ENCODE measurements at regions not wholly inside any gene's neighbourhood (a gene's known extent, or its start where the extent isn't known, plus 50 kb on each side); places are given as distances from the start of the nearest gene placed in this dataset.

- no peak overlapping the region for H3K27ac ChIP-seq
- TF ChIP-seq FOXP2 (optimal IDR thresholded peaks at IDR 0.05; ENCODE audit: control extremely low read depth, extremely low read length, insufficient read depth) = no peak
- no peak for TF ChIP-seq EZH2 (IDR thresholded peaks at IDR 0.05)
- TF ChIP-seq POLR2AphosphoS5 (IDR thresholded peaks at IDR 0.05; ENCODE audit: borderline replicate concordance, low read depth, low read length) = no peak
- no peak overlapping the region for H3K9ac ChIP-seq (ENCODE audit: insufficient read length)
- H3K9me3 ChIP-seq (ENCODE audit: low read depth, low read length) = no peaks in the 10 kb centered on the region
- H3K36me3 ChIP-seq (ENCODE audit: insufficient read depth, low read length) = no peaks in the 10 kb centered on the region
- DNase-seq (ENCODE audit: low read depth, low spot score) = no peak
- no peak overlapping the region for H3K4me3 ChIP-seq
Observed at GRCh38 chr10:111432588-111432987, 355.8 kb downstream of the ADRA2A start.

- H3K27ac ChIP-seq = no peak overlapping the region
- no peak overlapping the region for H3K9ac ChIP-seq (ENCODE audit: insufficient read length)
- H3K4me3 ChIP-seq = no peak overlapping the region
- no peaks in the 10 kb centered on the region for H3K36me3 ChIP-seq (ENCODE audit: insufficient read depth, low read length)
- no peaks in the 10 kb centered on the region for H3K9me3 ChIP-seq (ENCODE audit: low read depth, low read length)
- no peak for DNase-seq (ENCODE audit: low read depth, low spot score)
- TF ChIP-seq FOXP2 (optimal IDR thresholded peaks at IDR 0.05; ENCODE audit: control extremely low read depth, extremely low read length, insufficient read depth) = no peak
Observed at GRCh38 chr10:111435871-111436270, 359.0 kb downstream of the ADRA2A start.

GRCh38 chr10:111439034-111439842, 362.4 kb downstream of the ADRA2A start:
- no peak overlapping the region for H3K27ac ChIP-seq
- H3K36me3 ChIP-seq (ENCODE audit: insufficient read depth, low read length) = no peaks in the 10 kb centered on the region
- no peaks in the 10 kb centered on the region for H3K9me3 ChIP-seq (ENCODE audit: low read depth, low read length)
- H3K4me3 ChIP-seq = no peak overlapping the region
- H3K9ac ChIP-seq (ENCODE audit: insufficient read length) = no peak overlapping the region
- TF ChIP-seq FOXP2 (optimal IDR thresholded peaks at IDR 0.05; ENCODE audit: control extremely low read depth, extremely low read length, insufficient read depth) (no peak), POLR2AphosphoS5 (IDR thresholded peaks at IDR 0.05; ENCODE audit: borderline replicate concordance, low read depth, low read length) (no peak), EZH2 (IDR thresholded peaks at IDR 0.05) (no peak)
- DNase-seq (ENCODE audit: low read depth, low spot score) = no peak

- Histone ChIP-seq H3K27ac (no peak overlapping the region), H3K4me3 (no peak overlapping the region), H3K9me3 (ENCODE audit: low read depth, low read length) (no peaks in the 10 kb centered on the region), H3K9ac (ENCODE audit: insufficient read length) (no peak overlapping the region), H3K36me3 (ENCODE audit: insufficient read depth, low read length) (no peaks in the 10 kb centered on the region)
- TF ChIP-seq EZH2 (IDR thresholded peaks at IDR 0.05) (no peak), POLR2AphosphoS5 (IDR thresholded peaks at IDR 0.05; ENCODE audit: borderline replicate concordance, low read depth, low read length) (no peak), FOXP2 (optimal IDR thresholded peaks at IDR 0.05; ENCODE audit: control extremely low read depth, extremely low read length, insufficient read depth) (no peak)
- DNase-seq (ENCODE audit: low read depth, low spot score) = no peak
Observed at GRCh38 chr10:111440501-111440900, 363.7 kb downstream of the ADRA2A start.

- no peak overlapping the region for H3K27ac ChIP-seq
- no peak overlapping the region for H3K4me3 ChIP-seq
- no peak for DNase-seq (ENCODE audit: low read depth, low spot score)
- no peaks in the 10 kb centered on the region for H3K9me3 ChIP-seq (ENCODE audit: low read depth, low read length)
- TF ChIP-seq FOXP2 (optimal IDR thresholded peaks at IDR 0.05; ENCODE audit: control extremely low read depth, extremely low read length, insufficient read depth) (no peak), POLR2AphosphoS5 (IDR thresholded peaks at IDR 0.05; ENCODE audit: borderline replicate concordance, low read depth, low read length) (no peak), EZH2 (IDR thresholded peaks at IDR 0.05) (no peak)
- H3K9ac ChIP-seq (ENCODE audit: insufficient read length) = no peak overlapping the region
- H3K36me3 ChIP-seq (ENCODE audit: insufficient read depth, low read length) = no peaks in the 10 kb centered on the region
Observed at GRCh38 chr10:111445667-111446066, 368.8 kb downstream of the ADRA2A start.

- H3K36me3 ChIP-seq (ENCODE audit: insufficient read depth, low read length) = no peaks in the 10 kb centered on the region
- H3K9me3 ChIP-seq (ENCODE audit: low read depth, low read length) = no peaks in the 10 kb centered on the region
- no peak overlapping the region for H3K9ac ChIP-seq (ENCODE audit: insufficient read length)
- H3K4me3 ChIP-seq = no peak overlapping the region
- TF ChIP-seq EZH2 (IDR thresholded peaks at IDR 0.05) (no peak), POLR2AphosphoS5 (IDR thresholded peaks at IDR 0.05; ENCODE audit: borderline replicate concordance, low read depth, low read length) (no peak), FOXP2 (optimal IDR thresholded peaks at IDR 0.05; ENCODE audit: control extremely low read depth, extremely low read length, insufficient read depth) (no peak)
- H3K27ac ChIP-seq = no peak overlapping the region
- DNase-seq (ENCODE audit: low read depth, low spot score) = no peak
Observed at GRCh38 chr10:111446966-111447365, 370.1 kb downstream of the ADRA2A start.

DNA sequence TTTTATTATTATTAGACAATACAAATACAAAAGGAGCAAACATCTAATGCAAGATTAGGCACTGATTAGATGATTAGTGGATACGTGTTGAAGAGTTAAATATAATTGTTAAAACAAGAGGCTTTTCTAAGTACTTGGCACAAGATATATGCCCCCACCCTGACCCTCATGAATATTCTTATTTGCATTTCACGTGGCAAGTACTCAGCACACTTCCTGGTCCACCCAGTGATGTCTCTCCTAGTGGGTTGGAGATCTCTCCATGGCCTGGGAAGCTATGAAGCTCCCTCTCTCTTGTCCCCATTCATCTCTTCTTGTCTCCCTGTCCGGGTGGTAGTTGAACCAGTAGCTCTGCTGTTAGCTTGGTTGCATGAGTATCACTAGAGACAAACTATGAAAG, 375.3 kb downstream of the ADRA2A start:
- H3K9ac ChIP-seq (ENCODE audit: insufficient read length) = no peak overlapping the region
- DNase-seq (ENCODE audit: low read depth, low spot score) = no peak
- no peak for TF ChIP-seq FOXP2 (optimal IDR thresholded peaks at IDR 0.05; ENCODE audit: control extremely low read depth, extremely low read length, insufficient read depth)
- no peak for TF ChIP-seq POLR2AphosphoS5 (IDR thresholded peaks at IDR 0.05; ENCODE audit: borderline replicate concordance, low read depth, low read length)
- TF ChIP-seq EZH2 (IDR thresholded peaks at IDR 0.05) = no peak
- H3K9me3 ChIP-seq (ENCODE audit: low read depth, low read length) = no peaks in the 10 kb centered on the region
- H3K27ac ChIP-seq = no peak overlapping the region
- no peak overlapping the region for H3K4me3 ChIP-seq
- H3K36me3 ChIP-seq (ENCODE audit: insufficient read depth, low read length) = no peaks in the 10 kb centered on the region

- no peaks in the 10 kb centered on the region for H3K36me3 ChIP-seq (ENCODE audit: insufficient read depth, low read length)
- TF ChIP-seq POLR2AphosphoS5 (IDR thresholded peaks at IDR 0.05; ENCODE audit: borderline replicate concordance, low read depth, low read length) (no peak), FOXP2 (optimal IDR thresholded peaks at IDR 0.05; ENCODE audit: control extremely low read depth, extremely low read length, insufficient read depth) (no peak), EZH2 (IDR thresholded peaks at IDR 0.05) (no peak)
- no peak overlapping the region for H3K9ac ChIP-seq (ENCODE audit: insufficient read length)
- no peak overlapping the region for H3K27ac ChIP-seq
- DNase-seq (ENCODE audit: low read depth, low spot score) = no peak
- no peak overlapping the region for H3K4me3 ChIP-seq
- H3K9me3 ChIP-seq (ENCODE audit: low read depth, low read length) = no peaks in the 10 kb centered on the region
Observed at GRCh38 chr10:111455776-111456426, 379.1 kb downstream of the ADRA2A start.
